Stromal cell of bone marrow (primary cell): ENCODE measurements at regions not wholly inside any gene's neighbourhood (a gene's known extent, or its start where the extent isn't known, plus 50 kb on each side); places are given as distances from the start of the nearest gene placed in this dataset.

Experiments
- DNase-seq: peaks from one replicate; pipeline ENCODE4 v3.0.0-alpha.2; 2012; ENCODE audit warnings: low read depth

GRCh38 chr13:47826471-47826870 lies 174.6 kb downstream of the SUCLA2 start:
- no peak for DNase-seq

GRCh38 chr13:47822036-47822435 lies 179.0 kb downstream of the SUCLA2 start:
- DNase-seq = no peak

GRCh38 chr13:47816831-47817230 lies 184.2 kb downstream of the SUCLA2 start:
- DNase-seq = no peak

- DNase-seq = no peak
These were observed 187.4 kb downstream of the SUCLA2 start for GRCh38 chr13:47813718-47814117.

- no peak for DNase-seq
These were observed 191.7 kb downstream of the SUCLA2 start for GRCh38 chr13:47809411-47809810.

- no peak for DNase-seq
These were observed 197.9 kb downstream of the SUCLA2 start for GRCh38 chr13:47803131-47803530.

GRCh38 chr13:47801555-47801954 lies 199.5 kb downstream of the SUCLA2 start:
- no peak for DNase-seq

- no peak for DNase-seq
These were observed 200.5 kb downstream of the SUCLA2 start for GRCh38 chr13:47800593-47800992.

- DNase-seq = peak; percentile 1
These were observed 202.2 kb downstream of the SUCLA2 start for GRCh38 chr13:47798906-47799305.

- DNase-seq = no peak
These were observed 202.9 kb downstream of the SUCLA2 start for GRCh38 chr13:47798194-47798593.

GRCh38 chr13:47796816-47797215 lies 204.3 kb downstream of the SUCLA2 start:
- no peak for DNase-seq

- no peak for DNase-seq
These were observed 206.1 kb downstream of the SUCLA2 start for GRCh38 chr13:47794963-47795362.

GRCh38 chr13:47790755-47791154 lies 210.3 kb downstream of the SUCLA2 start:
- no peak for DNase-seq

GRCh38 chr13:47788844-47789243 lies 212.2 kb downstream of the SUCLA2 start:
- no peak for DNase-seq

GRCh38 chr13:47774671-47774994 lies 226.4 kb downstream of the SUCLA2 start:
- no peak for DNase-seq

- no peak for DNase-seq
These were observed 236.3 kb downstream of the SUCLA2 start for GRCh38 chr13:47764817-47765216.

- no peak for DNase-seq
These were observed 243.5 kb downstream of the SUCLA2 start for GRCh38 chr13:47757466-47758080.

- no peak for DNase-seq
These were observed 253.2 kb downstream of the SUCLA2 start for GRCh38 chr13:47747901-47748300.

GRCh38 chr13:47726394-47726793 lies 274.7 kb downstream of the SUCLA2 start:
- DNase-seq = no peak

- no peak for DNase-seq
These were observed 277.2 kb downstream of the SUCLA2 start for GRCh38 chr13:47723898-47724297.

- no peak for DNase-seq
These were observed 281.9 kb downstream of the SUCLA2 start for GRCh38 chr13:47719164-47719563.

GRCh38 chr13:47718556-47718955 lies 282.5 kb downstream of the SUCLA2 start:
- no peak for DNase-seq

- no peak for DNase-seq
These were observed 292.7 kb downstream of the SUCLA2 start for GRCh38 chr13:47708386-47708785.

- DNase-seq = no peak
These were observed 293.7 kb downstream of the SUCLA2 start for GRCh38 chr13:47707414-47707813.

- no peak for DNase-seq
These were observed 295.9 kb downstream of the SUCLA2 start for GRCh38 chr13:47705185-47705584.
